ENCODE measurements at regions not wholly inside any gene's neighbourhood (a gene's known extent, or its start where the extent isn't known, plus 50 kb on each side); places are given as distances from the start of the nearest gene placed in this dataset.

DNA sequence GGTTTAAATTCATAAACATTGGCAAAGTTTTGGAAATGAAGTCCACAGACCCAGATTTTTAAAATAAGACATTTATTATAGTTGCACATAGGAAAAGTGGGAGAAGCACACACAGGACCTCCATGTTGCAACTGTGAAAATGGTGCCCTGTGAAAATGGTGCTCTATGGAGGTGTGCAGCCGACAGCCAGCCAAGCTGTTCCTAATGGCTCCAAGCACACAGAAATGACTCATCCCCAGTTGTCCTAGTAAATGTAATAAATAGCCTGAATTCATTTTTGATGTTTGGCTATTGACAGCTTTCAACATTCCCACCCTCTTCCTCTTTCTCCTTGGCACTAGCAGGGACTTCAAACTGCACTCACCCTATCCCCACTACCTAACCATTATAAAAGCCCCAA is 590.9 kb downstream of the CAAP1 start:
- intact Hi-C loops (cut with DNase I): no loop called here
- ATAC-seq: no peak
- DNase-seq (ENCODE audit: missing footprints): no peak

GRCh38 chr9:26301046-26301445 is 591.6 kb downstream of the CAAP1 start:
- no peak for ATAC-seq
- intact Hi-C loops (cut with DNase I): no loop called here
- no peak for DNase-seq (ENCODE audit: missing footprints)

- DNase-seq (ENCODE audit: missing footprints) (no peak), ATAC-seq (no peak)
- intact Hi-C loops (cut with DNase I): no loop called here
Observed at GRCh38 chr9:26296910-26297572, 595.6 kb downstream of the CAAP1 start.

DNA sequence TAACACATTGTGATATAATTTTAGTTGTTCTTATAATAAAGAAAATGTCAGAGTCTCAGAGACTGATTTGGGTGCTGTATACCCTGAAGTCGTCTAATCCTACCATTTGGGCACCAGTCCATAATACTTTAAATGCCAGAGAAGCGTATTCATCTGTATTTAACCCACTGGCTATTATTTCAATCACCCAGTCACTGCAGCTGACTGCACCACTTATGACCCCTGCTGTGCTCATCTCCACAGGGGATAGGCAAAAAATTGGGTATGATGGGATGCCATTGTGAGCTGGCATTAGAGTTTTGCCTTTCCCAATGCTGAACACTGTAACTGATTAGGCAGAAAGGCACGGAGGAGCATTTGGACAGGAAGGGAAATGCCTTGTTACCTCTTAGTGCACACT is 599.7 kb downstream of the CAAP1 start:
- DNase-seq (ENCODE audit: missing footprints) (no peak), ATAC-seq (no peak)
- intact Hi-C loops (cut with DNase I): no loop called here

DNA sequence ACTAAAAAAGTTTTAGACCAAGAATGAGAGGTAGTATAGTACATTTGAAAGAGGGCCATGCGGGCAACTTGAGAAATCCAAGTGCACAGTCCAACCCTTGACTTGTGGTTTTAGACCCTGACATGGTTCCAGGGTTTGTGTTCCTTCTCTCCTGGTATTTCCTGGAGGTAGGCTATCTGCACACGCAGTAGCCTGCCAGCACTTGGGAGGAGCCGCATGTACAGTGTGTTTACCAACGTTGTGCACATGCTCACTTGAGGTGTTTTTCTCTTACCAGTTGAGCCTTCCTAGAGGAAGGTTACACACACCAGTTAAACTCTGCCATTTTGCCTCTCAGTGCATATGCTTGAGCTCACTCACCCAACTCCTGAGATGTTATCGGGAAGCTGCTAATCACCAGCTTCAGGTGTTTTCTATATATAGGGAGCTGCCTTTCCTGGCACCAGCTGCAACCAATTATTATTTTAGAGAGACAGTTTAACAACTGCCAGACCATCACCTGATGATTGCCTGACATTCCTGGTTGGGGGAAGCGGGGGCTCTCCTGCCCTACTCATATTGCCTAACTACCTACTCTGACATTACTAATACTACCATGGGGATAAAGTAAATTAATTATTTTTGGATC is 593.4 kb upstream of the TUSC1 start:
- DNase-seq (ENCODE audit: missing footprints) (no peak), ATAC-seq (no peak)
- intact Hi-C loops (cut with DNase I): no loop called here

GRCh38 chr9:26266146-26266793 is 588.0 kb upstream of the TUSC1 start:
- no peak for DNase-seq (ENCODE audit: missing footprints)
- no peak for ATAC-seq
- intact Hi-C loops (cut with DNase I): no loop called here

DNA sequence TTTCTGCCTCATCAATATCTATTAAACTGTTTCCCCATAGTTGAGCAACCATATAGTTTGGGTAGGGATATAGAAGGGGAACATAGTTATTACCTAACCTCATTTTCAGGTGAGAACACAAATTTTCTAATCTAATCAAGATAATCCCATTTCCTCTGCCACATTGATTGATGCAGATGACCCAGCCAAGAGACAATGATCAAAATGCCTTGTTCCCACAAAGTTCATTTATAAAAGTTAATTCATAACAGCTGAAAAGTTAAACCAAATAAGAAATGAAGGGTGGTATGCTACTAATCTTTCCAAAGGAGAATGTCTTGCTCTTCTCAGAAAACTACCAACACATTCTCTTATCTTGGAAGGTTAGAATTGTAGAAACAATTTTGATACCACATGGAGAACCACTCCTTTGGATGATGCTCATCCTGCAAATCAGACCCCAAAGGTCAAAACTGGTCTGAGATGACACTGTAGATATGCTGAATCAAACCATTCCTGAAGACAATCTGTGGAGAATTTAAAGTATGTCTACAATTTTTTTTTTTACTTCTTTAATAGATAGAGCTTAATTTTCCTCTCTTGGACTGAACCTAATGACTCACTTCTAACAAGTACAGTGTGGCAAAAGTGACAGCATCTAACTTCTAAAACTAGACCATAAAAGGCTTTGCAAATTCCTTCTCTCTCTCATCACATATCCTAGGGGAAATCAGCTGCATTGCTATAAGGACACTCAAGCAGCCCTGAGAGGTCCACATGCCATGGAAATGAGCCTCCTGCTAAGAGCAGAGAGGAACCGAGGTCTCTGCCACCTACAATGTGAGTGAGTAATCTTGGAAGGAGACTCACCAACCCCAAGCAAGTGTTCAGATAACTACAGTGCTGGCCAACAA is 586.7 kb upstream of the TUSC1 start:
- DNase-seq (ENCODE audit: missing footprints): no peak
- intact Hi-C loops (cut with DNase I): no loop called here
- no peak for ATAC-seq

- intact Hi-C loops (cut with DNase I): no loop called here
- ATAC-seq (no peak), DNase-seq (ENCODE audit: missing footprints) (no peak)
Observed at GRCh38 chr9:26263478-26263877, 585.2 kb upstream of the TUSC1 start.

DNA sequence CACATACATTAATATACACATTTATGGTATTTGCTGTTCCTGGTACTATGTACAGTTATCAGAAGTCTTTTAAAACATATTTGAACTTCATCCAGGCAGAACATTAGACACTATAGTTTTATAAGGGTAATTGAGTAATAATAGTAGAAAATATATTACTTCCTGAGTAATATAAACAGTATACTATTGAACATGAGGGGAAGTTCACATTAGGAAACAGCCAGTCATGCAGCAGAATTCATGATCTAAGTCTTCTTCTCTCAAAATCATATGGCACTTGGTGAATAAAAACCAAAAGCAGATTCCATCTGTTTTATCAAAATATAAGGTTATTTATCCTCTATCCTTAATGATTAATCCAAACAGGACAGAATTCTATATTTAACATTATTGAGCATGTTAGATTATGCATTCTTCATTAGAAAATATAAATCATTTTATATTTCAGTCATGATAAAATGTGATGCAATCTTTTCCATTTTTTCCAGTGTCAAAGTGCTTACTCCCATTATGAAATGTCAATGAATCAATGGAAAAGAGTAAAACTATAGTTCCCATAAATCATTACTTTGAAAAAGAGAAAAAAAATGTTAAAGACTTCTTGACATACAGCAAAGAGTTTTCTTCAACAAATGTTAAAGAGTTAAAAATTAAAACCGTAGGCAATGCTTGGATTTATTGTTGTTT is 584.3 kb upstream of the TUSC1 start:
- intact Hi-C loops (cut with DNase I): no loop called here
- no peak for ATAC-seq
- DNase-seq (ENCODE audit: missing footprints): no peak

- no peak for ATAC-seq
- intact Hi-C loops (cut with DNase I): no loop called here
- DNase-seq (ENCODE audit: missing footprints): no peak
Observed at GRCh38 chr9:26261503-26262330, 583.5 kb upstream of the TUSC1 start.

DNA sequence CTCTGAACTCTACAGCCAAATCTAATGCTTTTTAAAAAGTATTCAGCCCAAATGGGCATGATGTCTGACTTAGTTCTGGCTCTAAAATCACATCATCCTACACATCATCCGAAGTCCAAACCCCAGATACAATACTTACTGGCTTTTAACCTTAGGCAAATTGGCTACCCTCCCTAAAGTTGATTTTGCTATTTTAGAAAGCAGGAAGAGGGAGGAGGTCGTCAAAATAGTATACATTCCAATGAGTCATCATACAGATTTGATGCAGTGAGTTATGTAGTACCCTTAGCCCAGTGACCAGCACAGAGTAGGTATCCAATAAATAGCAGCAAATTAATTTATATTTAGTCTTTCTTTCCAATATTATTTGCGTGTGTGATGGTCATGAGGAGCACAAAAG is 582.0 kb upstream of the TUSC1 start:
- ATAC-seq: no peak
- intact Hi-C loops (cut with DNase I): no loop called here
- no peak for DNase-seq (ENCODE audit: missing footprints)

- intact Hi-C loops (cut with DNase I): no loop called here
- ATAC-seq: no peak
- no peak for DNase-seq (ENCODE audit: missing footprints)
Observed at GRCh38 chr9:26247861-26248260, 569.6 kb upstream of the TUSC1 start.

DNA sequence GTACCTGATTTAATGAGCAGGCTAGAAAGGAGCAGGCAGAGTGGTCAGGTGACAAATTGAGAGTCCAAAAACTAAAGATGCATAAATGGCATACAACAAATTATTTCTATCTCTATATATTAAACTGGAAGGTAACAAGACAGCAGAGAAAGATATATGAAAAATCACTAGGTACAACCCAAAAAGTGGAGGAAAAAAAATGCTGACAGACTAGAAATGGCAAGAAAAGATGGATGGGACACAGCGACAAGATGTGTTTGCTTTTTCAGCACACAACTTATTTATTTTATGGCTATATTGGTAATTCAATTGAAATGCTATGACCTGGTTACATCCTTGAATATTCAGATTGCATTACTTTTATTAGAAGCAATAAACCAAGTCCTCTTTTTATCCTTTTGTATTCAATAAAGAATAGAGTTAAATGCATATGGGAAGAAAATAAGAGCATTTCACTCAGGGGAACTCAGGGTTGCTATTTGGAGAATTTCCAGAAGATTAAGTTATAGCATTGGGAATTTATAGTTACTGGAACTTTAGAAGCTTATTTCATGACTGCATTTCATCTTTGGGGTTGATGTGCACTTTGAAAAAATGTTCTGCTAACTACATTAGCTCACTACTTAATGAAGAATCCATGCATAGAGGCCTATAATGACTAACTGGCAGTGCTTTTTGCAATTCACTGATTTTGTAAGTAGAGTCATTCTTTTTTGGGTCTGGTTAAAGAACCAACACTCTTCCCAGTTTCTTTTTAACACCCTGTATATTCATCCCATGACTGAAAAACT is 566.6 kb upstream of the TUSC1 start:
- DNase-seq (ENCODE audit: missing footprints): no peak
- intact Hi-C loops (cut with DNase I): no loop called here
- ATAC-seq: no peak

DNA sequence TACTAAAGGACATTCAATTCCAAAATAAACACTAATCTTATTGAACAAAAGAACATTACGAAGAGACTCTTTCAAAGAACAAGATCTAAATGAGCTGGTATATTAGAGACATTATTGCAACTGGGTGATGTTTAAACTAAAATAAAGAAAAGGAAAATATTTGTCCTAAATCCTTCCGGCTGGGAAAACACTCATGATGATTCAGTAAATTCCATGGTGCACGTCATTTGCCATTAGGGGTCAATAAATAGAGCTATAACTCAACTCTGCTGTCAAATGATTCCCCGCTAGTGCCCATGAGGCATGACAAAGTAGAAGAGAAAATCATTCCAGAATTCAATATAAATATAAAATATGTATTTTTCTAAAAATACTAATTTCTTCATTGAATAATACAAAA is 565.5 kb upstream of the TUSC1 start:
- intact Hi-C loops (cut with DNase I): no loop called here
- ATAC-seq: no peak

DNA sequence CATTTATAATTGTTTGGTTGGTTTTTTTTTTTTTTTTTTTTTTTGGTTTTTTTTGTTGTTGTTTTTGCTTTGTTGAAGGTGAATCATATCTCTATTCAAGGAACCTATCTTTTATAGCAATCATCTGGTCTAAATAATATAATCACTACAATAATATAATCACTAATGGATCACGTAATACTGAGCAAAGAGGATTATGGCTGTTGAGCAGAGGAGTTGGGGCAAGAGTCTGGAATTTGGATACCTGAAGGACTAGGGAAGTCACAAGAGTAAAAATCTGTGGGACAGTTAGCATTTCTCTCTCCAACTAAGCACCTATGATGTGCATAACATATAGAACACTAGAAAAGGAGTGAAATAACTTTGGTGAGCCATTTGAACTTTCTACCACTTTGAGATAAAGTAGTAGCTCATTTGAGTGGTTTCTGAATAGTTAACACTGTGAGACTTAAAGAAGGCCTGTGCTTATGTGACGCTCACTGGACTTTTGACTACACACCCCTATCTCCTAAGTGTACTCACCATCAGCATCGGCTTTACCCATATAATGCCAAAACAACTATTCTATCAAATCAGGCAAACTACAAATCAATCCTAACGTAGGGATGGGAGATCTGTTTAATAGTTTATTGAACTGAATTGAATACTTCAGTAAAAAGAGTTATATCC is 564.9 kb upstream of the TUSC1 start:
- ATAC-seq (no peak), DNase-seq (ENCODE audit: missing footprints) (no peak)
- intact Hi-C loops (cut with DNase I): no loop called here

More for the DNA sequence above, 565.5 kb upstream of the TUSC1 start:
- no peak for DNase-seq (ENCODE audit: missing footprints)

- ATAC-seq (no peak), DNase-seq (ENCODE audit: missing footprints) (no peak)
- intact Hi-C loops (cut with DNase I): no loop called here
Observed at GRCh38 chr9:26240020-26240419, 561.8 kb upstream of the TUSC1 start.

DNA sequence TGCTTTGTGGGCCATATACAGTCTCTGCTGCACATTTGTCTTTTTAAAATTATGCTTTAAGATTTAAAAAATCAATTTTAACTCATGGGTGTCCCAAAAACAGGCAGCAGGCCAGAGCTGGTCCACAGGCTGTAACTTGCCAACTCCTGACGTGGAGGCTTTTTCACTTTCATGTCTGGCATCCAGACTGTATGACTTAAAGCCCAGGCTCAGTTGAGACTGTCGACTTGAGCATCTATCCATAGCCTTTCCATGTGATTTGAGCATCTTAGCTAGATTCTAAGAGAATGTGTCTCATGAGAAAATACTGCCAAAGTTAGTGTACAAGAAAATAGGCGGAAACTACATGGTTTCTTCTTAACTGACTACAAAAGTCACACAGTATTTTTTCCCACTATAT is 559.0 kb upstream of the TUSC1 start:
- intact Hi-C loops (cut with DNase I): no loop called here
- ATAC-seq: no peak
- DNase-seq (ENCODE audit: missing footprints): no peak

All from Right ventricle myocardium inferior (tissue), 1 donor.